Loucy (cell line): ENCODE measurements at regions not wholly inside any gene's neighbourhood (a gene's known extent, or its start where the extent isn't known, plus 50 kb on each side); places are given as distances from the start of the nearest gene placed in this dataset.

Experiments used
- H2AFZ ChIP-seq: fragments of 200-600 bp; sonication (generic); 2 replicates; pipeline ENCODE4 v1.6.0; 2016; ENCODE audit warnings: antibody characterized with exemption, mild to moderate bottlenecking, low read length, moderate library complexity
- H3F3A ChIP-seq: fragments of 200-600 bp; 2 replicates; pipeline ENCODE4 v1.6.0; 2016; ENCODE audit warnings: antibody characterized with exemption, low read depth, mild to moderate bottlenecking
- H3K27me3 ChIP-seq: fragments of 200-600 bp; sonication (generic); 2 replicates; pipeline ENCODE4 v1.6.1; 2014; ENCODE audit warnings: low read length, mild to moderate bottlenecking; ENCODE audit not compliant: insufficient read depth, poor library complexity, severe bottlenecking
- H3K36me3 ChIP-seq: fragments of 200-600 bp; sonication (generic); 2 replicates; pipeline ENCODE4 v1.6.1; 2016; ENCODE audit warnings: low read length; ENCODE audit not compliant: insufficient read depth
- H3K4me1 ChIP-seq: fragments of 200-600 bp; sonication (generic); 2 replicates; pipeline ENCODE4 v1.5.1; 2014; ENCODE audit warnings: low read length, mild to moderate bottlenecking; ENCODE audit not compliant: insufficient read depth, poor library complexity, severe bottlenecking
- H3K4me2 ChIP-seq: fragments of 200-600 bp; sonication (generic); 2 replicates; pipeline ENCODE4 v1.6.0; 2014; ENCODE audit warnings: antibody characterized with exemption, low read length, low read depth, mild to moderate bottlenecking; ENCODE audit not compliant: poor library complexity, severe bottlenecking
- H3K4me3 ChIP-seq: fragments of 200-600 bp; sonication (generic); 2 replicates; pipeline ENCODE4 v1.5.1; 2014; ENCODE audit warnings: low read length, mild to moderate bottlenecking, mixed read lengths; ENCODE audit not compliant: poor library complexity, severe bottlenecking
- H3K79me2 ChIP-seq: fragments of 200-600 bp; sonication (generic); 2 replicates; pipeline ENCODE4 v1.6.1; 2014; ENCODE audit warnings: low read length; ENCODE audit not compliant: insufficient read depth
- H3K9ac ChIP-seq: fragments of 200-600 bp; sonication (generic); 2 replicates; pipeline ENCODE4 v1.6.0; 2014; ENCODE audit warnings: mild to moderate bottlenecking, low read depth, low read length, moderate library complexity; ENCODE audit not compliant: poor library complexity, severe bottlenecking
- H3K9me2 ChIP-seq: fragments of 200-600 bp; sonication (generic); replicated peaks from 2 replicates; pipeline ENCODE4 v1.6.1; 2016; ENCODE audit warnings: low read depth, low read length, mixed read lengths
- H3K9me3 ChIP-seq: fragments of 200-600 bp; sonication (generic); 2 replicates; pipeline ENCODE4 v1.6.1; 2014; ENCODE audit warnings: mild to moderate bottlenecking, antibody characterized with exemption, low read length, low read depth; ENCODE audit not compliant: insufficient read depth
- H4K20me1 ChIP-seq: fragments of 200-600 bp; sonication (generic); 2 replicates; pipeline ENCODE4 v1.6.0; 2014; ENCODE audit warnings: antibody characterized with exemption, low read length, mild to moderate bottlenecking; ENCODE audit not compliant: insufficient read depth, poor library complexity, severe bottlenecking
- CTCF ChIP-seq: fragments of 200-600 bp; sonication (generic); conservative IDR thresholded peaks from 2 replicates; pipeline ENCODE4 v1.5.1; 2014; ENCODE audit warnings: mild to moderate bottlenecking, antibody characterized with exemption, low read length
- EZH2phosphoT487 ChIP-seq: fragments of 200-600 bp; IDR thresholded peaks from 2 replicates; pipeline ENCODE4 v1.6.1; 2018; ENCODE audit warnings: antibody characterized with exemption, mild to moderate bottlenecking, moderate library complexity, borderline replicate concordance

GRCh38 chr6:14059791-14060436 lies 57.7 kb upstream of the CD83 start:
- Histone ChIP-seq H3K4me3 (no peak overlapping the region), H2AFZ (no peak overlapping the region), H3K4me2 (no peak overlapping the region)

GRCh38 chr6:14060971-14061370 lies 56.6 kb upstream of the CD83 start:
- H3F3A ChIP-seq: no peaks in the 10 kb centered on the region
- no peak overlapping the region for H3K4me3 ChIP-seq
- H3K79me2 ChIP-seq: no peaks in the 10 kb centered on the region
- H3K9ac ChIP-seq: no peak overlapping the region
- TF ChIP-seq CTCF (no peak), EZH2phosphoT487 (no peak)
- no peaks in the 10 kb centered on the region for H3K36me3 ChIP-seq
- no peak overlapping the region for H3K4me2 ChIP-seq
- no peaks in the 10 kb centered on the region for H3K4me1 ChIP-seq
- H2AFZ ChIP-seq: no peak overlapping the region
- H3K9me2 ChIP-seq: no peaks in the 10 kb centered on the region
- H4K20me1 ChIP-seq: no peaks in the 10 kb centered on the region
- H3K9me3 ChIP-seq: peaks cover 9% of the 10 kb centered on the region; the same call in 1 of the 2 replicates
- peaks cover 54% of the 10 kb centered on the region for H3K27me3 ChIP-seq

More at GRCh38 chr6:14059791-14060436, 57.7 kb upstream of the CD83 start:
- TF ChIP-seq CTCF (no peak), EZH2phosphoT487 (no peak)
- Histone ChIP-seq H3K27me3 (peaks cover 46% of the 10 kb centered on the region), H3K36me3 (no peaks in the 10 kb centered on the region), H3K4me1 (no peaks in the 10 kb centered on the region), H3K9me3 (peaks cover 9% of the 10 kb centered on the region; the same call in 1 of the 2 replicates), H3F3A (no peaks in the 10 kb centered on the region), H3K79me2 (no peaks in the 10 kb centered on the region), H3K9me2 (no peaks in the 10 kb centered on the region), H3K9ac (no peak overlapping the region), H4K20me1 (no peaks in the 10 kb centered on the region)

GRCh38 chr6:14061643-14062042 lies 55.9 kb upstream of the CD83 start:
- TF ChIP-seq EZH2phosphoT487 (no peak), CTCF (no peak)
- Histone ChIP-seq H3K4me1 (no peaks in the 10 kb centered on the region), H2AFZ (no peak overlapping the region)

More at GRCh38 chr6:14061643-14062042, 55.9 kb upstream of the CD83 start:
- H3K4me3 ChIP-seq: no peak overlapping the region
- H3K9me3 ChIP-seq: peaks cover 9% of the 10 kb centered on the region; the same call in 1 of the 2 replicates
- H3K36me3 ChIP-seq: no peaks in the 10 kb centered on the region
- no peaks in the 10 kb centered on the region for H4K20me1 ChIP-seq
- H3K9ac ChIP-seq: no peak overlapping the region
- no peaks in the 10 kb centered on the region for H3F3A ChIP-seq
- no peaks in the 10 kb centered on the region for H3K9me2 ChIP-seq
- H3K79me2 ChIP-seq: no peaks in the 10 kb centered on the region
- no peak overlapping the region for H3K4me2 ChIP-seq
- H3K27me3 ChIP-seq: peaks cover 54% of the 10 kb centered on the region
